Activated naive CD8-positive, alpha-beta T cell treated with anti-CD3 and anti-CD28 coated beads for 36 hours (primary cell): ENCODE measurements at regions not wholly inside any gene's neighbourhood (a gene's known extent, or its start where the extent isn't known, plus 50 kb on each side); places are given as distances from the start of the nearest gene placed in this dataset.
"Not testable (repeated sequence)": the region's sequence is repeated elsewhere in the genome, so short reads cannot be mapped to it uniquely, and the experiment has no call there.

Source experiments
- DNase-seq: peaks from one replicate; pipeline ENCODE4 v3.0.0; 2021
- H3K27ac Mint-ChIP-seq: one replicate; pipeline ENCODE4 v1.8.0; 2022; ENCODE audit warnings: mild to moderate bottlenecking, moderate library complexity, mixed read lengths
- H3K27me3 Mint-ChIP-seq: one replicate; pipeline ENCODE4 v1.8.0; 2022; ENCODE audit warnings: mild to moderate bottlenecking, mixed read lengths
- H3K36me3 Mint-ChIP-seq: one replicate; pipeline ENCODE4 v1.8.0; 2021; ENCODE audit warnings: mild to moderate bottlenecking, mixed read lengths
- H3K4me1 Mint-ChIP-seq: one replicate; pipeline ENCODE4 v1.8.0; 2021; ENCODE audit warnings: mixed read lengths
- H3K4me3 Mint-ChIP-seq: one replicate; pipeline ENCODE4 v1.8.0; 2022; ENCODE audit warnings: mild to moderate bottlenecking, moderate library complexity, mixed read lengths
- H3K9me3 Mint-ChIP-seq: one replicate; pipeline ENCODE4 v1.8.0; 2022; ENCODE audit warnings: mixed read lengths

DNA sequence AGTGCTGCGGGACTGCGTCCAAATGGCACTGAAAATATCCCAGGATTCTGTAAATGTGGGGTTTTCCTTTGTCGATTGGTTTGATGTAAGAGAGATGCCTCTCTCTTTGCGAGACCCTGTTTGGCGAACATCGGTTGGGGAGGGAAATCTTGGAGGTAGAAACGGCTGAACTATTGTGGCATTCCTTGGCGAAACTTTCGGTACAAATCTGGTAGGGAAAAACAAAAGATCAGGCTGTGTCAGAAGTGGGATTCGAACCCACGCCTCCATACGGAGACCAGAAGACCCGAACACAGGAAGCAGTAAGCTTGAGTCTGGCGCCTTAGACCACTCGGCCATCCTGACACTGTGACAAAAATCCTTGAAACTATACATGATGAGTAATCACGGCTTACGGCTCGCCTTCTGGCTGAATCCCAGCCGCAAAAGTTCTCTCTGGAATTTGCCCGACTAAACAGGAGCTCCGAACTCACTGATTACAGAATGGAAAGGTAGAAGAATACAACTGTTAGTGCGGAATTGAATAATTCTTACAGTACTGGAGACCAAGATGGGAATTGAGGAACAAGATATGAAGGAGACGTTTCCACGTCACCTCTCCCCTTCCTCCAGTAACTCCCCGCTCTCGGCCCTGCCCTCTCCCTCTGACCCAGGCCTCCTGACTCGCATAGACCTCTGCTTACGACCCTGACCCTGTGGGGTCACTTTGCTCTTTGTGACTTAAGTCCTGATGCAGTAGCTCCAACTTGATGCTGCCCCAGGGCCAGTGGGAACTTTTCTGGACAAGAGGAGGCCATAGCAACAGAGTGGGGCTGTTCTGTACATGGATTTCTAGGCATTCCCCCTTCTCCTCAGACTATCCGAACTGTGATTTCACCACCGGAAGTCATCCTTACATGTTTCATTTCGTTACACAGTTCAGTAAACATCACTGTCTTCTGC lies 132.8 kb upstream of the ZNF184 start:
- Mint-ChIP-seq H3K4me3 (peak overlapping the region; percentile 53), H3K27me3 (peaks cover 83% of the 10 kb centered on the region)

DNA sequence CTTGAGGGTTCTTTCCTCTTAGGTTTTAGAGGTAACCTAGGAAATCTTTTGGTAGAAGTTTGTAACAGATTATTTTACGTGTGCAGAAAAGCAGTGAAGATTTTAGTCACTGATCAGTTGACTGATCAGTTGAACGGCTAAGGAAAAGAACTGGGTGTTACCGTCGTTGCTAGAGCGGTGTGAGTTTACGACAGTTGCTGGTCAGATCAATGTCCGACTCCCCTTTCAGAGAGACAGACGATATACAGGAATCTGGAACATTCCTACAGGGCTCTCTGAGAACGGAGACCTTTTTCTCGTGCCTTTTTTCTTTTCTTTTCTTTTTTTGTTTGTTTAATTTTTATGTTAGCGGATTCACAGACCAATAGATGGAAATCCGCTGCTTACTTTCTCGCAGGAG lies 132.1 kb upstream of the ZNF184 start:
- Mint-ChIP-seq H3K9me3 (peaks cover 11% of the 10 kb centered on the region), H3K4me3 (peak overlapping the region; percentile 53), H3K36me3 (peaks cover 4% of the 10 kb centered on the region), H3K27ac (no peak overlapping the region), H3K4me1 (peaks cover 12% of the 10 kb centered on the region), H3K27me3 (peaks cover 85% of the 10 kb centered on the region)
- no peak for DNase-seq

More for the DNA sequence above, 132.8 kb upstream of the ZNF184 start:
- Mint-ChIP-seq H3K9me3 (peaks cover 11% of the 10 kb centered on the region), H3K4me1 (peaks cover 12% of the 10 kb centered on the region), H3K27ac (peak overlapping the region; percentile 77), H3K36me3 (peaks cover 4% of the 10 kb centered on the region)
- DNase-seq = peak; percentile 42

DNA sequence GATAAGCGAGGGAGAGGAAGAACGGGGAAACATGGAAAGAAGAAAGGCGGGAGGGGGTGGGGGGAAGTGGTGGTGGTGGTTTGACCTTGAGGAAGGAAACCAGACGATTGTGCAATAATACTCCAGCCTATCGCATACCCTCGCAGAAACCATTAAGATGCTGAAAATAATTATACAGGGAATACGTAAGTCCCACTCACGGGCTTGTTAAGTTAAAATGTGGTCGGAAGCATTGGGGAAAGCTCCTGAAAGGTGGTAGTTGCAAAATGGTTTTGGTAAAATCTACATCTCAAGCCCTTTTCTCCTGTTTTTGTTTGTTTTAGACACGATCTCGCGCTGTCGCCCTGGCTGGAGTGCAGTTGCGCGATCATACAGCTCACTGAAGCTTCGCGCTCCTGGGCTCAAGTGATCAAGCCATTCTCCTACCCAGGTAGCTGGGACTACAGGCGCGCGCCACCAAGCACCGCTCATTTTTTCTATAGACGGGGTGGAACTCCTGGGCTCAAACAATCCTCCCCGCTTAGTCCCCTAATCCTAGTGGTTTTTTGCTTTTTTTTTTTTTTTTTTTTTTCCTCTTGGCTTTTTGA lies 128.9 kb upstream of the ZNF184 start:
- Mint-ChIP-seq H3K4me3 (peak overlapping the region; percentile 40), H3K27ac (no peak overlapping the region), H3K36me3 (peaks cover 4% of the 10 kb centered on the region), H3K27me3 (peaks cover 94% of the 10 kb centered on the region), H3K9me3 (peaks cover 11% of the 10 kb centered on the region), H3K4me1 (peaks cover 12% of the 10 kb centered on the region)
- DNase-seq = no peak

DNA sequence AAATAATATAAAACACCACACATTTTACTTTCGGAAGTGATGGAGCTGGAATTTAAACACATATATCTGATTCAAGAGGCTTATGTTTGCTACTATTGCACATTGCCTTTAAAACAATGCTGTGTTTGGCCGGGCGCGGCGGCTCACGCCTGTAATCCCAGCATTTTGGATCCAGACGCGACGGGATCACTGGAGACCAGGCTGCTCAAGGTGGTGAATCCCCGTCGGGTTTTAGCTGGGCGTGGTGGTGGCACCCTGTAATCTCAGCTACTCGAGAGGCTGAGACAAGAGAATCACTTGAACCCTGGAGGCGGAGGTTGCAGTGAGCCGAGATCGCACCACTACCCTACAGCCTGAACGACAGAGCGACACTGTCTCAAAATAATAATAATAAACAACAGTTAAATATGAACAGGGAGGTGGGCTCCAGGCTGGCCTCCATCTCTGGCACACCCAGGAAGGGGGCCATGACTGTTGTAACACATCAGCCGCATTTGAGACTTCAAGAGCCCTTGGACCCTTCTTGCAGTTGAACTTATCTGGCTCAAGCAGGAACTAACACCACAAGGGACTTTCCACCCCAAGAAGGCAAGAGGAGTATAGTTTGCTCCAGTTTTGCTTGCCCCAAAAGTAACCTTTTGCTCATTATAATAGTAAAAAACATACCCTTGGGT lies 127.1 kb upstream of the ZNF184 start:
- Mint-ChIP-seq H3K4me1 (peaks cover 1% of the 10 kb centered on the region), H3K4me3 (no peak overlapping the region), H3K36me3 (peaks cover 1% of the 10 kb centered on the region), H3K9me3 (peaks cover 10% of the 10 kb centered on the region), H3K27me3 (peaks cover 92% of the 10 kb centered on the region), H3K27ac (no peak overlapping the region)
- no peak for DNase-seq

DNA sequence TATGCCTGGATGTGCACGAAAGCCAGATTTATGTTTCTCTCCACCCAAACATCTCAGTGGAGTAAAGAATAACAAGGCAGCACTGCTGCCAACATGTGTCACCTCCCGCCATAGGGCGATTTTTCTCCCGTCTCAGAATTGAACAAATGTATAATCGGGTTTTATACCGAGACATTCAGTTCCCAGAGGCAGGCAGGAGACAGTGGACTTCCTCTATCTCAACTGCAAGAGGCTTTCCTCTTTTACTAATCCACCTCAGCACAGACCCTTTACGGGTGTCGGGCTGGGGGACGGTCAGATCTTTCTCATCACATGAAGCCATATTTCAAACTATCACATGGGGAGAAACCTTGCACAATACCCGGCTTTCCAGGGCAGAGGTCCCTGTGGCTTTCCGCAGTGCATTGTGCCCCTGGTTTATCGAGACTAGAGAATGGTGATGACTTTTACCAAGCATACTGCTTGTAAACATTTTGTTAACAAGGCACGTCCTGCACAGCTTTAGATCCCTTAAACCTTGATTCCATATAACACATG lies 124.2 kb upstream of the ZNF184 start:
- not testable (repeated sequence) for H3K4me3 Mint-ChIP-seq, DNase-seq, H3K36me3 Mint-ChIP-seq, H3K4me1 Mint-ChIP-seq, H3K27ac Mint-ChIP-seq, H3K9me3 Mint-ChIP-seq
- peaks cover 67% of the 10 kb centered on the region for H3K27me3 Mint-ChIP-seq

DNA sequence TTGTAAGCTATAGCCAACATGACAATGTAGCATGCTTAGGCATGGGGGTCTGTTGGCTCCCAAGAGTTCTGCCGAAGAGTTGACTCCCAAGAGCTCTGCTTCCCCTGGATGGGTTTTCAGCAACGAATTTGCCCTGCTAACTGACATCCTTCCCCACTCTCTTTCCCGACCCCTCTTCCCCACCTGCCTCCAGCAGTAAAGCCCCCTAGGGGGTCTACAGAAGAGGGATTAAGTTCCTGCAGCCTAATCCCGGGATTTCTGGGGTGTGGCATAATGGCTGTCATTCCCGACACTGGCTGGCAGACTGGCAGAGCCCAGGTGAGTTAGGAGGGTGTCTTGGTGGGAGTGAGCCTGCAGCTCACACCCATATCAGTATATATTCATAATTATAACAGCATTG lies 121.0 kb upstream of the ZNF184 start:
- H3K27me3 Mint-ChIP-seq = peaks cover 45% of the 10 kb centered on the region
- peaks cover 2% of the 10 kb centered on the region for H3K36me3 Mint-ChIP-seq
- no peak overlapping the region for H3K27ac Mint-ChIP-seq
- peaks cover 4% of the 10 kb centered on the region for H3K4me1 Mint-ChIP-seq
- no peak for DNase-seq
- no peak overlapping the region for H3K4me3 Mint-ChIP-seq
- H3K9me3 Mint-ChIP-seq = no peaks in the 10 kb centered on the region

DNA sequence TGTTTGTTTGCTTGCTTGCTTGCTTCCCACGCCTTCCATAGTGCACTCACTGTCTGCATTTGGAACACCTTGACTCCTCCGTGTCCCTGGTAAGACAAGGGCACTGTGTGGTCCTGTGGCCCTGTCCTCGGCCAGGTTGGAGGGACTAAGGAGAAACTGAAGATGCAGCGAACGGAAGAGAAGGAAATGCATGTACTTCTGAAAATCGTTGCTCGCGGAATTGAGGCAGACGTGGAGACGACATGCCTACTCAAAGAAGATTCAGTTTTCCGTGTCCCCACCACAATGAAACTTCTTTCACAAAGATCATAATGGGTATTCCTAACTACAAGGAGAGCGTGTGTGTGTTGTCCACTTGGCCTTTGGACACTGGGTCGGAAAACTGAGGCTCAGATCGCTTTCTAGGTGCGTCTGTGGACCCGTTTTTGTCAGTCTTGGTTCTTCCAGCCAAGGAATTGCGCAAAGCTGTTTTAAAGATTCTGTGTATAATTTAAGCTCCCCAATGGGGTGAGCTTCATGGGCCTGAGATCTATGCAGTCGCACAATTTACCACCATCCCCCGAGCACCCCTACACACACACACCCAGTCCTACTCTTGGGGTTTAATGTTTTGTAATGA lies 120.4 kb upstream of the ZNF184 start:
- Mint-ChIP-seq H3K27me3 (peaks cover 44% of the 10 kb centered on the region), H3K9me3 (no peaks in the 10 kb centered on the region), H3K4me3 (no peak overlapping the region), H3K4me1 (peaks cover 4% of the 10 kb centered on the region), H3K36me3 (peaks cover 2% of the 10 kb centered on the region), H3K27ac (no peak overlapping the region)
- no peak for DNase-seq

DNA sequence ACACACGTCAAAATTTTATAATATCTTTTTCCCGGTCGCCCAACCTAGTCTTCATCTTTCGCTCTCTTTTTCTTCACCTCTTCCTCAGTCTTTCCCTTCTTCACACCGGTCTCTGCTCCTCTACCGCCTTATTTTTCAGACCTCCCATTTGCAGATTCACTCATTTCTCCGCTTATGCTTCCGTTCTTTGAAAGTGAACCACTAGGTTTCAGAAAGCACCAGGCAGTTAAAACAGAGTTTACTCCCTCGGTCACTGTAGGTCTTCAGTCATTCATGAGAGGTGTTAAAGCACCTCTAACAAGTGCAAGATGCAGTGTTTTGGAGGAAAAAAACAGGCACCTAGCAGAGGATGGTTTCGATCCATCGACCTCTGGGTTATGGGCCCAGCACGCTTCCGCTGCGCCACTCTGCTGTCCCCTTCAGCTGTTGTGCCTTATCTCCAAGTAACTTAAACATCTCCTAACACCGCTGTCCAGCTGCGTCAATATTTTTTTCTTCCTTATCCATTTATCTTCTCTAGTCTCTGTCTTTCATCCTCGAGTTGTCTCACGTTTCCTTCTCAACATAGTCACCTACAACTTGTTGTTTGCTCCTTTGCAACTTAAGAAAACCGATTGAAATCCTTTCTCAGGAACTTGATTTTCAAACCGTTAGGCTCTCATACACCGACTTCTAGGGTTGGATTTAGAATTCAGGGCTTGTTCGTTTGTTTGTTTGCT lies 119.7 kb upstream of the ZNF184 start:
- no peak overlapping the region for H3K27ac Mint-ChIP-seq

DNA sequence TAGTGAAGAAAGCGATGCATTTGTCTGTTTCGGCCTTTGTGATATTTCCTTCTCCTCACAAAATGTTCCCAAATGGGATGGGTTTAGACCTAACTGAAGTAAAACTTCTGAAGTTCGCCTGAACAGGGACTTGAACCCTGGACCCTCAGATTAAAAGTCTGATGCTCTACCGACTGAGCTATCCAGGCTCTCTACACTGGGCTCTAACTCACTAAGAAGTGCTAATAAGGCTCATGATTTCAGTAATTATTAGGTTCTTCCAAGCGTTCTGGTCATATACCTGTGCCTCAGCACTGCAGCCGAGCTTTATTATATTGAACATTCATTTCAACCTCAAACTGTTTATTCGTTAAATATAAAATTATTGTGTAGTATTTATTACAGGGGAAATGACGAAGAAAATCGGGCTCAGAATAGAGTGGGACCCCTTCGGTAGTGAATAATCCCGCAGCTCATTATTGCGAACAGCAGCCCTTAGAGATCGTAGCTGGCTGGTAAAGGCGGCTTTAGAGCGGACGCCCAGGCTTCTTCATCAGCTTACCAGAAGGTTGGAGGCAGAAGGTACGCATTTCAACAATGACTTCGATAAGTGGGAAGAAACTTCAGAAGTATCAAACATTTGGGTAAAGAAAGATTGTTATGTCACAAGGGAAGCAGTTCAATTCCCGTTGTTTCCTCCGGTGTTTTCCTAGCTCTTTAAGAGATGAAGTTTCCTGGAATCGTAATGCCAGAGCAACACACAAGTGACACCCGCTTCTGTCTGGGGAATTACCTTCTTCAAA lies 119.0 kb upstream of the ZNF184 start:
- Mint-ChIP-seq H3K9me3 (no peaks in the 10 kb centered on the region), H3K4me1 (peaks cover 4% of the 10 kb centered on the region), H3K4me3 (no peak overlapping the region), H3K27ac (no peak overlapping the region), H3K27me3 (peaks cover 45% of the 10 kb centered on the region), H3K36me3 (peaks cover 2% of the 10 kb centered on the region)
- no peak for DNase-seq

More for the DNA sequence above, 119.7 kb upstream of the ZNF184 start:
- peak; percentile 61 for DNase-seq
- peaks cover 4% of the 10 kb centered on the region for H3K4me1 Mint-ChIP-seq
- no peak overlapping the region for H3K4me3 Mint-ChIP-seq
- H3K9me3 Mint-ChIP-seq = no peaks in the 10 kb centered on the region
- H3K36me3 Mint-ChIP-seq = peaks cover 2% of the 10 kb centered on the region
- H3K27me3 Mint-ChIP-seq = peaks cover 43% of the 10 kb centered on the region

DNA sequence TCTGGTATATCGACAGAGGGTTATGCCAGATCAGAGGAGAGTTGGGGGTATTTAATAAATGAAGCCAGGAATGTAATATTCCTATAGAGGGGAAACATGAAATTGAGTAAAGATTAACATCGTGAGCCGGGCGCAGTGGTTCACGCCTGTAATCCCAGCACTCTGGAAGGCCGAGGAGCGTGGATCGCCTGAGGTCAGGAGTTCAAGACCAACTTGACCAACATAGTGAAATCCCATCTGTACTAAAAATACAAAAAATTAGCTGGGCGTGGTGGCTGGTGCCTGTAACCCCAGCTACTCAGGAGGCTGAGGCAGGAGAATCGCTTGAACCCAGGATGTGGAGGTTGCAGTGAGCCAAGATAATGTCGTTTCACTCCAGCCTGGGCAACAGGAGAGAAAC lies 112.4 kb upstream of the ZNF184 start:
- H3K9me3 Mint-ChIP-seq, H3K4me3 Mint-ChIP-seq, H3K4me1 Mint-ChIP-seq, H3K36me3 Mint-ChIP-seq, DNase-seq, H3K27ac Mint-ChIP-seq: not testable (repeated sequence)
- peaks cover 86% of the 10 kb centered on the region for H3K27me3 Mint-ChIP-seq

DNA sequence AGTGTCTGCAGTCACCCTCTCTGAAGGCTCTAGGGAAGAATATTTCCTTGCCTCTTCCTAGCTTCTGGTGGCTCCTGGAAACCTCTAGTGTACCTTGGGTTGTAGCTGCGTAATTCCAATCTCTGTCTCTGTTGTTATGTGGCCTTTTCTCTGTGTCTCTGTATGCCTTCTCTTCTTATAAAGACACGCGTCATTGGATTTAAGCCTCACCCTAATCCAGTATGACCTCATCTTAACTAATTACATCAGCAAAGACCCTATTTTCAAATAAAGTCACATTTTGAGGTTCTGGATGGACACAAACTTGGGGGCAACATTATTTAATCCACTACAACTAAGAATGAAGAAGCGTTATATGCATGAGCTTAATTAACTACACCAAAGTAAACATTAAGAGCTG lies 111.4 kb upstream of the ZNF184 start:
- Mint-ChIP-seq H3K27me3 (peaks cover 90% of the 10 kb centered on the region), H3K27ac (no peak overlapping the region), H3K4me3 (no peak overlapping the region), H3K4me1 (peaks cover 2% of the 10 kb centered on the region), H3K9me3 (peaks cover 2% of the 10 kb centered on the region), H3K36me3 (peaks cover 3% of the 10 kb centered on the region)
- DNase-seq = no peak

DNA sequence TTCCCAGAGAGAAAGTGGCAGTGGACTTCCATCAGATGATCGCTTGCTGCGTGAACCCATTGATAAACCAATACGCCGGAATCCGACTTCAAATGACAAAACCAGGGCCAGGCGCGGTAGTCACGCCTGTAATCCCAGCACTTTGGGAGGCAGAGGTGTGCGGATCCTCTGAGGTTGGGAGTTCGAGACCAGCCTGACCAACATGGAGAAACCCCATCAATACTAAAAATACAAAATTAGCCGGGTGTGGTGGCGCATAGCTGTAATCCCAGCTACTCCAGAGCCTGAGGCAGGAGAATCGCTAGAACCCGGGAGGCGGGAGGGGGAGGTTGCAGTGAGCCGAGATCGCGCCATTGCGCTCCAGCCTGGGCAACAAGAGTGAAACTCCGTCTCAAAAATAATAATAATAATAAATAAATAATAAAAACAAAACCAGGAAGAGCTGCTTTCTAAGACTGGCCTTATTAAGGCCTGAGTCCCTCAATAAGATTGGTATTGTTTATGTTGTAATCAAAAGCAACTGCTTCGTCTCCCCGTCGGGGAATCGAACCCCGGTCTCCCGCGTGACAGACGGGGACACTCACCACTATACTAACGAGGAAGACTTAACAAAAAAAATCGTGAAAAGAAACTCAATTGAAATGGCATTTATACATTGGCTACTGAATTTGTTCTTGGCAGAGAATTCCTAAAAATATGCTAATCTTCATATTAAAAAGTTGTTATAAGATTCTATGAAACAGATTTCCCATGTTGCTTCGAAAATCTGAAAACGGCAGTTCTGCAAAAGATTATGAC lies 110.2 kb upstream of the ZNF184 start:
- Mint-ChIP-seq H3K36me3 (peaks cover 3% of the 10 kb centered on the region), H3K4me1 (peaks cover 2% of the 10 kb centered on the region), H3K27me3 (peaks cover 90% of the 10 kb centered on the region), H3K9me3 (peaks cover 2% of the 10 kb centered on the region), H3K27ac (peak overlapping the region; percentile 84), H3K4me3 (peak overlapping the region; percentile 57)
- DNase-seq = peak; percentile 61

DNA sequence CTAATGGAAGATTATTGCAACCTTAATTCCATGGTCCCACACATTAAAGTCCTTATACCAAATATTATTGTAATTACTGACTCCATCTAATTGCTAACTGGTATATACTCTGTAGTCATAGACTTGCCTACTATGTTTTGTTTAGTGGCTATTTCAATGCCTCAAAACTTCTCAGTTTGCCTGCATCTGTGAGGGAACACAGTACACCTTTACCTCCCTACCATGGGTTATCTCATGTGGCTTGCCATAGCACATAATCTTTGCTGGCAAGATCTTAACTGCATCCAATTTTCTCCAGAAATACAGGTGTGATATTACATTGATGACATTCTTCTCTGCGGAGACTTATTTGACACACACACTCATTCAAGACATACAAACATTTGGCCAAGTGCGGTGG lies 107.1 kb upstream of the ZNF184 start:
- Mint-ChIP-seq H3K36me3 (peaks cover 3% of the 10 kb centered on the region), H3K27me3 (peaks cover 81% of the 10 kb centered on the region), H3K4me1 (peaks cover 2% of the 10 kb centered on the region)

More for the DNA sequence above, 107.1 kb upstream of the ZNF184 start:
- no peak overlapping the region for H3K27ac Mint-ChIP-seq
- H3K9me3 Mint-ChIP-seq = peaks cover 2% of the 10 kb centered on the region
- no peak for DNase-seq
- H3K4me3 Mint-ChIP-seq = no peak overlapping the region
